HepG2 (cell line): ENCODE measurements at regions not wholly inside any gene's neighbourhood (a gene's known extent, or its start where the extent isn't known, plus 50 kb on each side); places are given as distances from the start of the nearest gene placed in this dataset.

ENCODE experiments used
- ATAC-seq: fragments of 200-7000 bp; cut with Tn5 transposase; 3 replicates; pipeline ENCODE4 v1.9.1; 2020; ENCODE audit warnings: mild to moderate bottlenecking, moderate library complexity
- BruUV-seq: library from RNA; stranded (reverse); fragments of 400-500 nt; replicated peaks from 2 replicates; lab custom pipeline; 2021; lab: Mats Ljungman, UMichigan
- CTCF ChIA-PET: fragments of 300-600 bp; formaldehyde crosslinking; extraction: SDS; loops from one replicate; lab custom pipeline; 2021; ENCODE audit warnings: low total read pairs, inconsistent platforms, low intra/inter-chr PET ratio; lab: Yijun Ruan, JAX
- POLR2A ChIA-PET: fragments of 350-600 bp; sonication (Branson Sonifier 250); formaldehyde crosslinking; loops from one replicate; lab custom pipeline; 2020; ENCODE audit warnings: antibody characterized with exemption, inconsistent platforms; lab: Yijun Ruan, JAX
- DNase-seq: peaks from one replicate; pipeline ENCODE4 v3.0.0-alpha.2; 2015; ENCODE audit warnings: low spot score
- FAIRE-seq: peaks from 3 replicates; lab custom pipeline; 2011; peaks lifted over from hg19 to GRCh38; lab: Jason Lieb, UNC
- H2AFZ ChIP-seq: one replicate; pipeline ENCODE4 v1.6.1; 2011; ENCODE audit warnings: low read length, inconsistent platforms
- H3K27ac ChIP-seq: fragments of 300-600 bp; 3 replicates; pipeline ENCODE4 v1.8.0; 2011; ENCODE audit warnings: mixed run types, mild to moderate bottlenecking, mixed read lengths, low read length, inconsistent platforms; ENCODE audit not compliant: insufficient read depth; ENCODE audit errors: extremely low read length
- H3K27me3 ChIP-seq, 2 experiments: fragments of 200-600 bp in 1 of 2; 2 replicates in 1 of 2; 3 replicates in 1 of 2; pipeline versions ENCODE4 v1.6.0 to v1.8.0; 2011; ENCODE audit warnings: low read length in 2 of 2, mild to moderate bottlenecking in 2 of 2, moderate library complexity in 2 of 2, inconsistent platforms in 1 of 2; ENCODE audit not compliant: insufficient read depth in 2 of 2, control insufficient read depth in 1 of 2
- H3K36me3 ChIP-seq, 2 experiments: fragments of 200-600 bp in 1 of 2; replicated peaks in 1 of 2; 2 replicates in 1 of 2; 3 replicates in 1 of 2; pipeline versions ENCODE4 v1.5.1 to v1.8.0; 2011; ENCODE audit warnings: low read length in 2 of 2, inconsistent platforms in 1 of 2; ENCODE audit not compliant: insufficient read depth in 2 of 2, control insufficient read depth in 1 of 2
- H3K4me1 ChIP-seq: 2 replicates; pipeline ENCODE4 v1.5.1; 2012; ENCODE audit warnings: low read length, inconsistent platforms; ENCODE audit not compliant: insufficient read depth
- H3K4me2 ChIP-seq: 2 replicates; pipeline ENCODE4 v1.6.0; 2011; ENCODE audit warnings: low read depth, low read length, inconsistent platforms
- H3K4me3 ChIP-seq, 3 experiments: fragments of 200-600 bp in 1 of 3; sonication (generic), shearing (Covaris generic) in 1 of 3; replicated peaks in 1 of 3; 2 replicates each; pipeline ENCODE4 v1.5.1; 2011 to 2016; ENCODE audit warnings: low read length in 3 of 3, inconsistent platforms in 2 of 3, low read depth in 2 of 3, mild to moderate bottlenecking in 2 of 3, control low read depth in 1 of 3, mixed read lengths in 1 of 3; ENCODE audit not compliant: insufficient read depth in 1 of 3
- H3K79me2 ChIP-seq: one replicate; pipeline ENCODE4 v1.6.1; 2011; ENCODE audit warnings: low read length, inconsistent platforms; ENCODE audit not compliant: insufficient read depth
- H3K9ac ChIP-seq: 2 replicates; pipeline ENCODE4 v1.6.0; 2011; ENCODE audit warnings: mild to moderate bottlenecking, low read depth, low read length, inconsistent platforms; ENCODE audit not compliant: insufficient read depth
- H3K9me3 ChIP-seq: 2 replicates; pipeline ENCODE4 v1.5.1; 2012; ENCODE audit warnings: mild to moderate bottlenecking, low read length
- H4K20me1 ChIP-seq: 2 replicates; pipeline ENCODE4 v1.6.0; 2011; ENCODE audit warnings: inconsistent platforms, mild to moderate bottlenecking, low read length, moderate library complexity; ENCODE audit not compliant: insufficient read depth
- ARID2 ChIP-seq: sonication (generic); formaldehyde crosslinking; IDR thresholded peaks from 2 replicates; pipeline ENCODE4 v1.8.1; 2022; ENCODE audit warnings: mild to moderate bottlenecking, missing genetic modification reagents, borderline replicate concordance
- FOXK2 ChIP-seq: fragments of 450-650 bp; IDR thresholded peaks from 2 replicates; pipeline ENCODE4 v1.6.1; 2016
- HNF4G ChIP-seq, 2 experiments: sonication (generic) in 1 of 2; formaldehyde crosslinking in 1 of 2; IDR thresholded peaks; 2 replicates each; pipeline versions ENCODE4 v1.4.0 to v1.6.1; 2011 to 2020; ENCODE audit warnings: borderline replicate concordance in 2 of 2, low read depth in 2 of 2, mild to moderate bottlenecking in 2 of 2, low read length in 1 of 2, missing genetic modification reagents in 1 of 2, moderate library complexity in 1 of 2
- KAT7 ChIP-seq: IDR thresholded peaks from 2 replicates; pipeline ENCODE4 v1.6.1; 2018; ENCODE audit warnings: borderline replicate concordance, missing compliant biosample characterization
- MBD4 ChIP-seq: IDR thresholded peaks from 2 replicates; pipeline ENCODE4 v1.6.1; 2012; ENCODE audit warnings: low read length, inconsistent platforms, borderline replicate concordance
- NFYB ChIP-seq: sonication (generic); formaldehyde crosslinking; IDR thresholded peaks from 2 replicates; pipeline ENCODE4 v1.4.0; 2020; ENCODE audit warnings: missing genetic modification reagents
- SNAPC5 ChIP-seq: sonication (generic); formaldehyde crosslinking; IDR thresholded peaks from 2 replicates; pipeline ENCODE4 v1.8.1; 2023; ENCODE audit warnings: mild to moderate bottlenecking, missing genetic modification reagents, borderline replicate concordance
- YY1 ChIP-seq: IDR thresholded peaks from 2 replicates; pipeline ENCODE4 v1.6.1; 2011; ENCODE audit warnings: low read length, low read depth, moderate library complexity, mild to moderate bottlenecking; ENCODE audit not compliant: insufficient read depth, insufficient replicate concordance
- ZNF17 ChIP-seq: sonication (generic); formaldehyde crosslinking; IDR thresholded peaks from 2 replicates; pipeline ENCODE4 v1.5.0; 2020; ENCODE audit warnings: mild to moderate bottlenecking, missing genetic modification reagents
- ZNF460 ChIP-seq: sonication (generic); formaldehyde crosslinking; IDR thresholded peaks from 2 replicates; pipeline ENCODE4 v1.5.1; 2020; ENCODE audit warnings: missing genetic modification reagents, mild to moderate bottlenecking, borderline replicate concordance
- WGBS: methylation state at CpG from one replicate; pipeline ENCODE4 v1.1.6; 2017; ENCODE audit warnings: low lambda C conversion rate; 5-methylcytosine and 5-hydroxymethylcytosine counted together
- in situ Hi-C: cut with HindIII; loops from 2 replicates; pipeline ENCODE4 v1.10.0; 2017; ENCODE audit warnings: low pct_unique_long_range_greater_than_20kb; ENCODE audit not compliant: extremely low pct_ligation_motif_present
- intact Hi-C: fragments of 100-400 bp; cut with micrococcal nuclease; formaldehyde crosslinking; loops from one replicate; pipeline ENCODE4 v1.10.0; 2022; ENCODE audit not compliant: unreplicated experiment
- TF ChIP-seq, protein P1 (sequence below): sonication (generic); formaldehyde crosslinking; IDR thresholded peaks from 2 replicates; pipeline ENCODE4 v1.5.1; 2020; ENCODE audit warnings: missing genetic modification reagents, mild to moderate bottlenecking, borderline replicate concordance
- TF ChIP-seq, protein P2 (sequence below): IDR thresholded peaks from 2 replicates; pipeline ENCODE4 v1.6.1; 2016; ENCODE audit warnings: low read depth

DNA sequence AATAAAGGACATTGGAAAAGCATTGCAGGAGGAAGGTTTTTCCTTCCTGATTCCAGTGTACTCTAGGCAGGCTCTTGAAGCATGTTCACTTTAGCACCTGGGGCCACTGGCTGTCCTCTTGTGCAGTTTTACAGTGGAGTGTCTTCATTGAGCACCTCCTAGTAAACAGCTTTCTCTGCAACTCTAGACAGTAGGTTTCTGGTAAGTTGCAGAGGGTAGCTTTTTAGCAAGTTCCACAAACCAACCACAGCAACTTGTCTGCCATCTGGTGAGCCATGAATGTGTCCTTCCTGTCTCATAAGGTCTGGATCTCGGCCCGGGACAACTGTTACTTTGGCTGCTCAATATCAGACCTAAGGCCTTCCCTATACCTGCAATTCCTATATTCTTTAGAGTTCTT, 488.0 kb downstream of the MAN2A1 start:
- Histone ChIP-seq H3K79me2 (no peaks in the 10 kb centered on the region), H3K4me3 (no peak overlapping the region), H3K36me3 (no peaks in the 10 kb centered on the region), H3K4me1 (no peaks in the 10 kb centered on the region), H3K9ac (no peak overlapping the region), H3K4me2 (no peak overlapping the region), H2AFZ (no peak overlapping the region), H3K27me3 (no peaks in the 10 kb centered on the region), H3K27ac (no peak overlapping the region), H3K9me3 (no peaks in the 10 kb centered on the region), H4K20me1 (no peaks in the 10 kb centered on the region)
- BruUV-seq, result no TSS peak
- 0% methylated on average over 2 of the region's 2 CpGs for whole genome bisulfite sequencing
- DNase-seq (no peak), ATAC-seq (no peak), FAIRE-seq (no peak)
- TF ChIP-seq, protein P1, sequence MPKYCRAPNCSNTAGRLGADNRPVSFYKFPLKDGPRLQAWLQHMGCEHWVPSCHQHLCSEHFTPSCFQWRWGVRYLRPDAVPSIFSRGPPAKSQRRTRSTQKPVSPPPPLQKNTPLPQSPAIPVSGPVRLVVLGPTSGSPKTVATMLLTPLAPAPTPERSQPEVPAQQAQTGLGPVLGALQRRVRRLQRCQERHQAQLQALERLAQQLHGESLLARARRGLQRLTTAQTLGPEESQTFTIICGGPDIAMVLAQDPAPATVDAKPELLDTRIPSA, result no peak
- TF ChIP-seq SNAPC5 (no peak), ZNF17 (CRISPR knock-in tag) (no peak), FOXK2 (no peak), HNF4G (IDR thresholded peaks at IDR 0.05; ENCODE audit: borderline replicate concordance, low read depth, low read length) (no peak), HNF4G (CRISPR knock-in tag; IDR thresholded peaks at IDR 0.05; ENCODE audit: borderline replicate concordance, low read depth) (no peak), KAT7 (CRISPR knock-in tag) (no peak), YY1 (no peak), NFYB (no peak), MBD4 (no peak), ZNF460 (no peak), ARID2 (CRISPR knock-in tag) (no peak)
- TF ChIP-seq, protein P2, sequence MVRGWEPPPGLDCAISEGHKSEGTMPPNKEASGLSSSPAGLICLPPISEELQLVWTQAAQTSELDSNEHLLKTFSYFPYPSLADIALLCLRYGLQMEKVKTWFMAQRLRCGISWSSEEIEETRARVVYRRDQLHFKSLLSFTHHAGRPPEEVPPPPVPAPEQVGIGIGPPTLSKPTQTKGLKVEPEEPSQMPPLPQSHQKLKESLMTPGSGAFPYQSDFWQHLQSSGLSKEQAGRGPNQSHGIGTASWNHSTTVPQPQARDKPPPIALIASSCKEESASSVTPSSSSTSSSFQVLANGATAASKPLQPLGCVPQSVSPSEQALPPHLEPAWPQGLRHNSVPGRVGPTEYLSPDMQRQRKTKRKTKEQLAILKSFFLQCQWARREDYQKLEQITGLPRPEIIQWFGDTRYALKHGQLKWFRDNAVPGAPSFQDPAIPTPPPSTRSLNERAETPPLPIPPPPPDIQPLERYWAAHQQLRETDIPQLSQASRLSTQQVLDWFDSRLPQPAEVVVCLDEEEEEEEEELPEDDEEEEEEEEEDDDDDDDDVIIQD, result no peak
- intact Hi-C loops (no loop called here), in situ Hi-C loops (no loop called here)
- ChIA-PET CTCF (no interaction called here), POLR2A (no interaction called here)
